Cerebellar nuclear complex (tissue), 1 donor: ENCODE measurements at regions not wholly inside any gene's neighbourhood (a gene's known extent, or its start where the extent isn't known, plus 50 kb on each side); places are given as distances from the start of the nearest gene placed in this dataset.
"Not testable (repeated sequence)": the region's sequence is repeated elsewhere in the genome, so short reads cannot be mapped to it uniquely, and the experiment has no call there.

Source experiments
- DNase-seq, 2 experiments: peaks; one replicate each; lab custom pipeline; 2025; lab: John Stamatoyannopoulos, UW

GRCh38 chr2:58501371-58502160 lies 260.4 kb upstream of the FANCL start:
- no peak for DNase-seq

- DNase-seq = no peak
These were observed 256.0 kb upstream of the FANCL start for GRCh38 chr2:58497168-58497567.

GRCh38 chr2:58495806-58496205 lies 254.7 kb upstream of the FANCL start:
- DNase-seq = no peak

GRCh38 chr2:58494071-58494501 lies 253.0 kb upstream of the FANCL start:
- DNase-seq = no peak

GRCh38 chr2:58484629-58485028 lies 243.5 kb upstream of the FANCL start:
- DNase-seq = no peak

GRCh38 chr2:58484221-58484620 lies 243.1 kb upstream of the FANCL start:
- DNase-seq = no peak

GRCh38 chr2:58483307-58483706 lies 242.2 kb upstream of the FANCL start:
- no peak for DNase-seq

- DNase-seq = no peak
These were observed 240.5 kb upstream of the FANCL start for GRCh38 chr2:58481670-58482069.

- no peak for DNase-seq
These were observed 239.0 kb upstream of the FANCL start for GRCh38 chr2:58480141-58480540.

GRCh38 chr2:58479535-58480140 lies 238.5 kb upstream of the FANCL start:
- no peak for DNase-seq

GRCh38 chr2:58476556-58476955 lies 235.4 kb upstream of the FANCL start:
- no peak for DNase-seq

- no peak for DNase-seq
These were observed 234.6 kb upstream of the FANCL start for GRCh38 chr2:58475756-58476155.

- DNase-seq = no peak
These were observed 232.0 kb upstream of the FANCL start for GRCh38 chr2:58473165-58473564.

- no peak for DNase-seq
These were observed 225.7 kb upstream of the FANCL start for GRCh38 chr2:58466804-58467203.

GRCh38 chr2:58466021-58466420 lies 224.9 kb upstream of the FANCL start:
- DNase-seq = not testable (repeated sequence)

- no peak for DNase-seq
These were observed 219.5 kb upstream of the FANCL start for GRCh38 chr2:58460670-58461069.

GRCh38 chr2:58449286-58450010 lies 208.3 kb upstream of the FANCL start:
- DNase-seq = no peak

GRCh38 chr2:58448845-58449244 lies 207.7 kb upstream of the FANCL start:
- DNase-seq = no peak

- DNase-seq = no peak
These were observed 207.0 kb upstream of the FANCL start for GRCh38 chr2:58448065-58448507.

- no peak for DNase-seq
These were observed 206.5 kb upstream of the FANCL start for GRCh38 chr2:58447586-58447985.

- DNase-seq = no peak
These were observed 200.5 kb upstream of the FANCL start for GRCh38 chr2:58441643-58442042.

GRCh38 chr2:58436872-58437271 lies 195.7 kb upstream of the FANCL start:
- DNase-seq = no peak

- no peak for DNase-seq
These were observed 194.1 kb upstream of the FANCL start for GRCh38 chr2:58435246-58435645.
